ENCODE measurements at regions not wholly inside any gene's neighbourhood (a gene's known extent, or its start where the extent isn't known, plus 50 kb on each side); places are given as distances from the start of the nearest gene placed in this dataset.

DNA sequence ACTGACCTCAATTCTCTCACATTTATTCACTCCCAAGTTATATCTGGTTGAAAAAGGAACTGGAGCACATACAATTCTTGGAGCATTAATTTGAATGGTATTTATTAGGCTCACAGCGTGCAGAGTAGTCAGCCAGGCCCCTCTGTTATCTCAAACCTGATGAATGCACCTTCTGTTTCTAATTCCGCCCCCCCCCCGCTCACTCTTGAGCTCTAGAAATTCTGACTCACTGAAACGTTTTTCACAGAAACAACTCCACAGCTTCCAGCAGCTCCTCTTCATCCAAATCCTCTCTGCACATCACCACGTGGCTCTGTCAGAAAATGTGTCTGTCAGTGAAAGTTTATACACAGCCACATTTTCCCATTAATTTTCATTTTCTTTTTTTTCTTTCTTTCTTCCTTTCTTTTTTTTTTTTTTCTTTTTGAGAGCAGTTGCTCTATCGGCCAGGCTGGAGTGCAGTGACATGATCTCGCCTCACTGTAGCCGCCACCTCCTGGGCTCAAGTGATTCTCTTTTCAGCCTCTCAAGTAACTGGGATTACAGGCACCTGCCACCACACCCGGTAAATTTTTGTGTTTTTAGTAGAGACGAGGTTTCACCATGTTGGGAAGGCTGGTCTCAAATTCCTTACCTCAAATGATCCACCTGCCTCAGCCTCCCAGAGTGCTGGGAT is 109.4 kb downstream of the TBXT start:
- H3K27me3 ChIP-seq, result no peaks in the 10 kb centered on the region
- no peak for DNase-seq
- no peaks in the 10 kb centered on the region for H3K36me3 ChIP-seq
- no peak overlapping the region for H3K4me3 ChIP-seq
- H3K9me3 ChIP-seq, result peaks cover 13% of the 10 kb centered on the region

DNA sequence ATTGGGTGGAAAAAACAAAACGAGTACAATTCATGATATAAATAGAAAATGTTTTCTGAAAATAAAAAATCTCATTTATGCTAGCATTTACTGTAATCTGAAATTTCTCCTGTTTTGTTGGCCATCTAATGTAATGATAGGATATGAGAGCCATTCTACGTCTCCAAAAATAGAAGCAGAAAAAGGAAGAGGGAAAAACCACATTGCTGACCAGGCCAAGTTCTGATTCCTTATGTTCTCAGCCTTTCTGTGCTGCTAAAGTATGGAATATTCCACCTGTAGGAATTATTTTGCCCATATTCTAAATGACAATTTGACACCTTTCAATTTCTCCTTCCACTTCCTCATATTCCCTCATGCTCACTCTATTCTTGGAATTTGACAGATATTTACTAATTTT is 110.2 kb downstream of the TBXT start:
- Histone ChIP-seq H3K27me3 (no peaks in the 10 kb centered on the region), H3K9me3 (peaks cover 15% of the 10 kb centered on the region), H3K36me3 (no peaks in the 10 kb centered on the region), H3K4me3 (no peak overlapping the region)
- DNase-seq, result no peak

DNA sequence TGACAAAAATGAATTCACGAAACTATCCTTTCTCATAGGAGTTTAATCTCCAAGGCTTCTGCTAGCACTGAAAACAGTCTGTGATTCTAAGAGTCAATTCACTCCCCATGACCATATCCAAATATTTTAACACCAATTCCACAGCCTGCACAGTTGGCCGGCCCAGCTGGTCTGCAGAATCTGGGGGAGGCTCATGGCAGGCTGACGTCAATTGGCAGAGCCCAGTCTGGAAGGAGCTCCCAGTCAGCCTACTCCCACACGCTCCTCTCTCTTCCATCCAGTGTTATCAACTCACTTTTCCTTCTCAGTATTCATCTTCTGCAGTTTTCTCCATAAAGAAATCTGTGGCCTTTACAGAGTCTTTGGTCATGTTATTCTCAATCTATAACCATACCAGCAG is 111.0 kb downstream of the TBXT start:
- Histone ChIP-seq H3K4me3 (no peak overlapping the region), H3K9me3 (peaks cover 23% of the 10 kb centered on the region), H3K36me3 (no peaks in the 10 kb centered on the region), H3K27me3 (no peaks in the 10 kb centered on the region)
- no peak for DNase-seq

DNA sequence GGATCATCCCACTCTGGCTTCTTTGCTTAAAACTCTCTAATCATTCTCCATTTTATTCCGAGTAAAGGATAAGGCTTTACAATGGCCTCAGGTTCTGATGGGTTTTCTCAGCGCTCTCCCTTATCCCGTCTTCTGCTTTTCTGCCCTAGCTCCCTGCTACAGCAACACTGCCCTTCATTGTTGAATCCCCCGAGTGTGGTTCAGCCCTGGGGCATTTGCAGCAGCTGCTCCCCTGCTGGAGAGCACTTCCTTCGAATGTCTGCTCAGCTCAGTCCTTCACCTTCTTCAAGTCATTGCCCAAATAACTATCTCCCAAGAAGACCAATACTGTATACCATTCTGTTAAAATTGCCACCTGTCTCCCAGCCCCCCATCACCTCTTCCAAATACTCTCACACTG is 111.8 kb downstream of the TBXT start:
- DNase-seq, result no peak
- no peak overlapping the region for H3K4me3 ChIP-seq
- H3K36me3 ChIP-seq, result no peaks in the 10 kb centered on the region
- no peaks in the 10 kb centered on the region for H3K27me3 ChIP-seq
- peaks cover 26% of the 10 kb centered on the region for H3K9me3 ChIP-seq

DNA sequence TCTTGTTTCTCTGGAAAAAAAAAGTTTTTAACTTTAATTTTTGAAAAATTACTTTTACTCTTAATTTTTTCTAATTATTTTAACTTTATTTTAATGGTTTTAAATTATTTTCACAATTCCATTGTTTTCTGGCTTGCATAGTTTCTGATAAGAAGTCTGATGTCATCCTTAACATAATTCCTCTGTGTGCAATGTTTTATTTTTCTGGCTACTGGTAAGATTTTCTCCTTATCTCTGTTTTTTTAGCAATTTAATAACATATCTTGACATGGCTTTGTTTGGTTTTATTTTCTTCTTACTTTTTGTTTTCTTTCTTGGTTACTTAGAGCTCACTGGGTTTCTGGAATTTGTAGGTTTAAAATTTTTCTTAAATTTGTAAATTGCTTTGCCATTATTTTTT is 114.8 kb downstream of the TBXT start:
- Histone ChIP-seq H3K27me3 (no peaks in the 10 kb centered on the region), H3K9me3 (peaks cover 32% of the 10 kb centered on the region), H3K36me3 (no peaks in the 10 kb centered on the region), H3K4me3 (no peak overlapping the region)
- no peak for DNase-seq

DNA sequence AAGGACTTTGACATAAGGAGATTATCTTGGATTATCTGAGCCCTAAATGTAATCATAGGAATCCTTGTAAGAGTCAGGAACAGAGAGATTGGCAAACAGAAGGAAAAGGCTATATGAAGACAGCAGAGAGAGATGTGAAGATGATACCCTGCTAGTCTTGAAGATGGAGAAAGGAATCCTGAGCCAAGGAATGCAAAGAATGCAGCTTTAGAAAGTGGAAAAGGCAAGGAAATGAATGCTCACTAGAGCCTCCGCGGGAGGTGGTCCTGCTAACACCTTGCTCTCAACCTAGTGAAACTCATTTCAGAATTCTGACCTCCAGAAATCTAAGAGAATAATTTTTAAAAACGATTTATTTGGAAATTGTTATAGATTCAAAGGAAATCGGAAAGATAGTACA is 117.1 kb downstream of the TBXT start:
- no peaks in the 10 kb centered on the region for H3K27me3 ChIP-seq
- peaks cover 37% of the 10 kb centered on the region for H3K9me3 ChIP-seq
- DNase-seq, result no peak
- H3K4me3 ChIP-seq, result no peak overlapping the region
- H3K36me3 ChIP-seq, result no peaks in the 10 kb centered on the region

DNA sequence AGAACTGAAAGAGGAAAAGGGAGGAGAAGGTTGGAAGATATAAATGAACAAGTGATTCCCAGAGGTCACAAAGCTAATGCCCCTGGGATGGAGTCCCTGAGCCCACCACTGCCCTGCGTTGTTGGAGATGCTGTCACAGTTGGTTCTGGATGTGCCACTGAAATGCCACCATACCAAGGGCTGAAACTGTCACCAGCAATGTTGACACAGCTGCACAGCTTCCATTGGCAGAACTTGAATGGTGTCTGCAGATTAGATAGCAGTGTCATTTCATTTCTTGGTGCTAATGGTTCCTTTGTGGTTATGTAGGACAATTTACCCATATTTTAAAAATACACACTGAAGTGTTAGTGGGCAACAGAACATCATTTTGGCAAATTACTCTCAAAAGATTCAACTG is 120.7 kb downstream of the TBXT start:
- no peaks in the 10 kb centered on the region for H3K36me3 ChIP-seq
- no peaks in the 10 kb centered on the region for H3K27me3 ChIP-seq
- H3K4me3 ChIP-seq, result no peak overlapping the region
- no peak for DNase-seq
- H3K9me3 ChIP-seq, result peaks cover 17% of the 10 kb centered on the region

DNA sequence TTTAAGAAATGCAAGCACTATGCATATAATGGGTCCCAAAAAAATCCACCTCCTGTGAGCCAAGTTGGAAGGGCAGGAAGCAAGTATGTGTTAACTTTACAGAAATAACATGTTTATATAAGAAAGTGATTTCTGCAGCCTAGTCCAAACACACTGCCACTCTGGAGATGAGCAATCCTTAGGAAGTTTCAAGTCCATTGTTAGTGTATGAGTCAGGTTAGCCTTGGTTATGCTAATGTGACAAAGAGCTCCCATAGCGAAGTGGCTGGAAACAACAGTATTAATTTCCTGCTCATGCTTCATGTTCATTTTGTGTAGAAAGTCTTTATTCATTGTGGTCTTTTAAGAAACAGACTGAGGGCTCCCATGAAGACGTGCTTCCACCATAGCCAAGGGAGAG is 121.4 kb downstream of the TBXT start:
- DNase-seq, result peak; percentile 77
- peaks cover 11% of the 10 kb centered on the region for H3K9me3 ChIP-seq
- H3K27me3 ChIP-seq, result no peaks in the 10 kb centered on the region
- no peaks in the 10 kb centered on the region for H3K36me3 ChIP-seq
- H3K4me3 ChIP-seq, result no peak overlapping the region

DNA sequence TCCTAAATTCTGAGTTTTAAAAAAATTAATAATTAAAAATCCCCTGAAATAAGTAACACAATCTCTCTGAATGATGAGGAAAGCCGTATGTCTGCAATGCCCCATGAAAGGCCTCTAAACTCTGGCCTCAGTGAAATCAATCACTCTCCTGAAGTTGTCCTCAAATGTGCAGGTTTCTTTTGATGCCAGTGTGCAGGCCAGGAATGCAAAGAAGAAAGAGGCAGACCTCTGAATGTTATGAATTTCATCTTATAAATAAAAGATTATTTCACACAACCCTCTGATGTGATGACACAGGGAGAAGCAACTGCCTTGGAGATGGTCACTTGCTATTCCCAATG is 121.8 kb downstream of the TBXT start:
- DNase-seq, result no peak
- Histone ChIP-seq H3K27me3 (no peaks in the 10 kb centered on the region), H3K36me3 (no peaks in the 10 kb centered on the region), H3K9me3 (peaks cover 11% of the 10 kb centered on the region), H3K4me3 (no peak overlapping the region)

DNA sequence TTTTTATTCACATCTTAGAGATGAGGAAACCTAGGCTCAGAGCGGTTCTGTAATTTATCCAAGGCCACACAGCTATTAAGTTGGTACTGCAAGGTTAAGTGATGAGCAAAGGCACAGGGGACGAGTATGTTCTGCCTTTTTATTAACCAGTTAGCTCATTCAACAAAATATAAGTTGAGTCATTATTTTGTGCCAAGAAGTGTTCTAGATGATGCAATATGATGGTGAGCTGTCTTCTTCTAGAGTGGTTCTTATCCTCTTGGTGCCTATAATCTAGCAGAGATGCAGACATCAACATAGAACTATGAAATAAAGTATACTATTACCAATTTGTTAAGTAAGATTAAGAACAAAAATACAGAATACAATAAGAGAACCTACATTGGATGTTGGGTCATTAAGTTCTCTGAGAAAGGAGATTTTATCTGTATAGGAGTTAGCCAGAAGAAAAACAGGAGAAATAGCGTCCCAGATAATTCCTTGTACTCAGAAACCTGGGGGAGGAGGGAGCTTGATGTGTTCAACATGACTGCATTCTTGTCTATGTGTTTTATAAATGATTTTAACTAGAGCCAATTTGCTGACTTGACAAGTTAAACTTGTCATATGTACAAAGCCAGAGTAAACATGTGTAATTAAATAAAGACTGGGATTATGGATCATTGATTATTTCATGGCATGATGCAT is 122.3 kb downstream of the TBXT start:
- no peaks in the 10 kb centered on the region for H3K27me3 ChIP-seq

DNA sequence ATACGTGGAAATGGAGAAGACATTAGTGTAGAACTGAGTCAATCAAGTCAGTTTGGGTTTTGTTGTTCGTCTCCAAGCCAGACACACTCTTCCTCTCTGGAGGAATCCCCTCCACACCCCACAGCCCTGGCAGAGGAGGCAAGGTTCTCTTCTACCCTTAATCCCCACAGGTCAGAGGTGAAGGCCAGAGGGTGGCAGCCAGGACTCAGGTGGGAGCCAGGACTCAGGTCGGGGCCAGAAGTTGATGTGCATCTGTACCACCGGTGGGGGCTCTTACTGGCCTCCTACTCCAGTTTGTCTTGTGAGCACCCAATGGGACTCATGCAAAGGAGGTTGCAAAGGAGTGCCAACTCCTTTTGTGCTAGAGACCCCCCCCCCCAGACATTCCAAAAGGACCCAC is 126.4 kb downstream of the TBXT start:
- no peaks in the 10 kb centered on the region for H3K27me3 ChIP-seq
- DNase-seq, result no peak
- H3K4me3 ChIP-seq, result no peak overlapping the region
- no peaks in the 10 kb centered on the region; the same call in 1 of the 2 replicates for H3K9me3 ChIP-seq
- no peaks in the 10 kb centered on the region for H3K36me3 ChIP-seq

More for the DNA sequence above, 122.3 kb downstream of the TBXT start:
- peaks cover 11% of the 10 kb centered on the region for H3K9me3 ChIP-seq
- H3K4me3 ChIP-seq, result no peak overlapping the region
- no peak for DNase-seq
- no peaks in the 10 kb centered on the region for H3K36me3 ChIP-seq

DNA sequence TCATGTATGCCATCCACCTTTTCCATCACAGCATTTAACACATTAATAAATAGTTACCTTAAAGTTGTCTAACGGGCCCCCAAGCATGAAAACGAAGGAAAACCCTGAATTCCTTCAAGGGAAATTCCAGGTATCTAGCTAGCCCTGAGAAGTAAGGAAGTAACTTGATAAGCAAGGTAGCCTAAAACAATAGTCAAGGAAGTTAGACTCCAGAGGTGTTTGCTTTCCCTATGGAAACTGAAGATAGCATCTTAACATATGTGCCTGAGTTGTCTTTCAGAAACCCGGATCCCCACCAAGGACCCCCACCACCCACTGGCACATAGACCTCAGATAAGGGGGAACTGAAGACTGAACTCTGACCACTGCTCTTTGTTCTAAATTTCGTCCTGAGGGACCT is 127.4 kb downstream of the TBXT start:
- Histone ChIP-seq H3K27me3 (no peaks in the 10 kb centered on the region), H3K9me3 (no peaks in the 10 kb centered on the region; the same call in 1 of the 2 replicates), H3K4me3 (no peak overlapping the region), H3K36me3 (no peaks in the 10 kb centered on the region)
- DNase-seq, result no peak

DNA sequence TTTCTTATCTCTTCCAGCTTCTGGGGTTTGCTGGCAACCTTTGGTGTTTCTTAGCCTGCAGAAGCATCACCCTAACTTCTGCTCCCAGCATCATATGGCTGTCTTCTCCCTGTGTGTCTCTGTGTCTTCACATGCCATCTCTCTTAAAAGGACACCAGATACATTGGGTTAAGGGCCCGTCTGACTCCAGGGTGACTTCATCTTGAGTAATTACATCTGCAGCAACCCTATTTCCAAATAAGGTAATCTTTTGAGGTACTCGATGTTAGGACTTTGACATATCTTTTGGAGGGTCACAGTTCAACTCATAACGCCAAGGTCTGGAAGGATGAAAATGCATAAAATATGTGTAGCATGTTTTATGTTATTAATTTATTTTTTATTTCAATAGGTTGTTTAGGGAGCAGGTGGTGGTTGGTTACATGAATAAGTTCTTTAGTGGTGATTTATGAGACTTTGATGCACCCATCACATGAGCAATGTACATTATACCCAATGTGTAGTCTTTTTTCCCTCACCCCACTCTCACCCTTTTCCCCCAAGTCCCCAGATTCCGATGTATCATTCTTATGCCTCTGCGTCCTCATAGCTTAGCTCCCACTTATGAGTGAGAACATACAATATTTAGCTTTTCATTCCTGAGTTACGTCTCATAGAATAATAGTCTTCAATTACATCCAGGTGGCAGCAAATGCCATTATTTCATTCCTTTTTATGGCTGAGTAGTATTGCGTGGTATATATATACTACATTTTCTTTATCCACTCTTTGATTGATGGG is 131.1 kb downstream of the TBXT start:
- H3K36me3 ChIP-seq, result no peaks in the 10 kb centered on the region
- H3K27me3 ChIP-seq, result no peaks in the 10 kb centered on the region

DNA sequence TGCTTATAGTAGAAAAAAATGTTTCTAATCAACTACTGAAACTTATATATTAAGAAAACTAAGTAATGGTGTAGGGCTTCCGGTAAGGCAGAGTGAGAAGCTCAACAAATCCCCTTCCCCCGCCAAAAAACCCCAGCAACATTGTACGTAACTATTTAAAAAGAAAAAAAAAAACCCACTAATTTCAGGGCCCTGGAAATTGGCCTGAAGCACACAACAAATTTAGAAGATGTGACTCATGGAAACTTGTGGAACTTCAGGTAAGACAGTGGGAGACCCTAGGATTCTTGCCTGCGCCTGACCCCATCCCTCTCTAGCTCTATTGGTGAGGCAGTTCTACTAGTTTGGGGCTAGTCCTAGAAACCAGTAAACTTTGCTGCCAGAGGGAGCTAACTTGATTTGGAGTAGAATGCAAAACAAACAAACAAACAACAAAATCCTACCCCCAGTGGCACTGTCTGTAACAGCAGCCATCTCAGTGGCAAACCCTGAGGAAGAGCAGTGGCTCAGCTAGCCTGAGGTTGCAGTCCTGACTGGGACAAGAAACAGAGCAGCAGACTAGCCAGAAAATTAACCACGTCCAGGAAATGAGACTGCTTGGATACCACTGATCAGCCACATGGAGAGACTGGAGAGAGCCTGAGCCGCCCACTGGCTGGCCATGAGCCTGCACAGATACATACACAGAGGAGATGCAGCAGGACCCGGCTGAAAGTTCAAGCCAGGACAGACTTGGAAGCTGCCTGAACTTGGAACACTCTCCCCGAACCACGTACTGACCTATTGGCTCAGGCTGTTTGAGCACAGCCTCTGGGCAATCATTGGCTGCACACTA is 135.1 kb downstream of the TBXT start:
- Histone ChIP-seq H3K4me3 (no peak overlapping the region), H3K9me3 (no peaks in the 10 kb centered on the region; the same call in 1 of the 2 replicates), H3K36me3 (no peaks in the 10 kb centered on the region), H3K27me3 (no peaks in the 10 kb centered on the region)
- DNase-seq, result peak; percentile 97

More for the DNA sequence above, 131.1 kb downstream of the TBXT start:
- no peak for DNase-seq
- no peak overlapping the region for H3K4me3 ChIP-seq
- H3K9me3 ChIP-seq, result no peaks in the 10 kb centered on the region; the same call in 1 of the 2 replicates

DNA sequence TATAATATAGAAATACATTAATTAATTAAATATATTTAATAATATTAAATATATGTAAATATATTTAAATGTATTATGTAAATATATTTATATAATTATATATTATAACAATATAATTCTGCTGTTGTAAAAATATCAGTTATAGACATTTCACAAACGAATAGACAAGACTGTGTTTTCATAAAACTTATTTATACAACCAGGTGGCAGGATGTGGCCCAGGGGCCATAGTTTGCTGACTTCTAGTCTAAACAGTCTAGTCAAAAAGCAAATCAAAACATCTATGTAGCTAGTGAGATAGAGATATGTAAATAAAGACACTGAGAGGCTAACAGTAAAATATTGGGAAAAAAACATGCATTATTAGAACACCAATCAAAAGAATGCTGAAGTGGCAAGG is 136.4 kb downstream of the TBXT start:
- H3K36me3 ChIP-seq, result no peaks in the 10 kb centered on the region
- no peaks in the 10 kb centered on the region for H3K9me3 ChIP-seq
- no peaks in the 10 kb centered on the region for H3K27me3 ChIP-seq
- no peak overlapping the region for H3K4me3 ChIP-seq
- DNase-seq, result no peak

DNA sequence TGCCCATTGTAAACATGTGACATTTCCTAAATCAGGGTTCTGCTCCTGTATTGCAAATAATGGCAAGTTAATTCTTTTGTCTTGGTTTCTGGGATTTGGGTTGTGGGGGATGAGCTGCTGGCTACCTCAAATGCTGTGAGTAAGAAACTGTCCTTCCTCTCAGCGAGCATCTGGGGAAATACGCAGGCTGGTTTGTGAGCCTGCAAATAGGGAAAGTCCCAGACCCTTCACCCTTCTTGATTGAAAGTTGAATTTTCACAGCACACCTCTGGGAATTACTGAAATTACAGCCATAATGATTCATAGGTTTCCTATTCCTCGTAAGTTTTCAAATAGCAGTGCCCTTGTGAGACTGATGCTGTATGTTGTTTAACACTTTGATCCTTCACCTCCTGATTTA is 138.1 kb downstream of the TBXT start:
- H3K27me3 ChIP-seq, result no peaks in the 10 kb centered on the region
- no peak overlapping the region for H3K4me3 ChIP-seq
- H3K36me3 ChIP-seq, result no peaks in the 10 kb centered on the region
- DNase-seq, result no peak
- H3K9me3 ChIP-seq, result no peaks in the 10 kb centered on the region

DNA sequence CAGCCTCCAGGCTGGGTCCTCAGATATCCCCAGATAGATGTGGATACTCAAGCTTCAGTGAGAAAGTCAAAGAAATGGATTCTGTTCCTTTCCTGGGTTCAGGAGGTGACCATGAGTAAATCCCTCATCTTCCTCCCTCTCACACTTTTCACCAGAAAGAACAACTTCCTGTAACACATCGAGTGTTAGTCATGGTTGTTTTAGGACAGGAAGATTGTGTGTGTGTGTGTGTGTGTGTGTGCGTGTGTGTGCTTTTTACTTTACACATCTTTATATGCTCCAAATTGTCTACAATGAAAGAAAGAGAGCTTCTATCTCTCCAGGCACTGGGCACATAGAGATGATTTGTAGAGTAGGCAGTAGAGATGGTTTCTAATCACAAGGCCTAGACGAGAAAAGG is 139.9 kb downstream of the TBXT start:
- Histone ChIP-seq H3K4me3 (no peak overlapping the region), H3K27me3 (no peaks in the 10 kb centered on the region)
- DNase-seq, result no peak

More for the DNA sequence above, 139.9 kb downstream of the TBXT start:
- Histone ChIP-seq H3K36me3 (no peaks in the 10 kb centered on the region), H3K9me3 (no peaks in the 10 kb centered on the region)
